Activated CD8-positive, alpha-beta T cell treated with anti-CD3 and anti-CD28 coated beads for 36 hours (primary cell): ENCODE measurements at regions not wholly inside any gene's neighbourhood (a gene's known extent, or its start where the extent isn't known, plus 50 kb on each side); places are given as distances from the start of the nearest gene placed in this dataset.

Source experiments
- ATAC-seq: fragments of 200-7000 bp; cut with Tn5 transposase; one replicate; pipeline ENCODE4 v1.10.0; 2021; ENCODE audit warnings: mild to moderate bottlenecking, moderate library complexity
- CTCF ChIA-PET: fragments of 350-600 bp; sonication (Branson Sonifier 250); formaldehyde crosslinking; loops from one replicate; lab custom pipeline; 2021; ENCODE audit warnings: antibody characterized with exemption; lab: Charles Lee
- POLR2A ChIA-PET: fragments of 350-600 bp; sonication (Branson Sonifier 250); formaldehyde crosslinking; loops from one replicate; lab custom pipeline; 2021; ENCODE audit warnings: antibody characterized with exemption; lab: Charles Lee
- DNase-seq: peaks from one replicate; pipeline ENCODE4 v3.0.0-alpha.2; 2020
- H3K27ac Mint-ChIP-seq: one replicate; pipeline ENCODE4 v1.8.0; 2021; ENCODE audit warnings: mild to moderate bottlenecking, mixed read lengths
- H3K27me3 Mint-ChIP-seq: one replicate; pipeline ENCODE4 v1.8.0; 2021; ENCODE audit warnings: mixed read lengths
- H3K36me3 Mint-ChIP-seq: one replicate; pipeline ENCODE4 v1.8.0; 2021; ENCODE audit warnings: low read depth, mixed read lengths
- H3K4me1 Mint-ChIP-seq: one replicate; pipeline ENCODE4 v1.8.0; 2021; ENCODE audit warnings: low read depth, mixed read lengths
- H3K4me3 Mint-ChIP-seq: one replicate; pipeline ENCODE4 v1.8.0; 2021; ENCODE audit warnings: mild to moderate bottlenecking, moderate library complexity, mixed read lengths
- H3K9me3 Mint-ChIP-seq: one replicate; pipeline ENCODE4 v1.8.0; 2021; ENCODE audit warnings: mixed read lengths
- CTCF ChIP-seq: fragments of 200-600 bp; IDR thresholded peaks from one replicate; pipeline ENCODE4 v1.8.0; 2022; ENCODE audit warnings: antibody characterized with exemption, mild to moderate bottlenecking
- intact Hi-C: fragments of 100-400 bp; cut with micrococcal nuclease; formaldehyde crosslinking; loops from one replicate; pipeline ENCODE4 v1.10.0; 2022

- no peaks in the 10 kb centered on the region for H3K36me3 Mint-ChIP-seq
- H3K27me3 Mint-ChIP-seq = no peaks in the 10 kb centered on the region
- H3K4me1 Mint-ChIP-seq = no peaks in the 10 kb centered on the region
- no peak overlapping the region for H3K27ac Mint-ChIP-seq
- intact Hi-C loops = no loop called here
- H3K9me3 Mint-ChIP-seq = peaks cover 12% of the 10 kb centered on the region
- no peak for TF ChIP-seq CTCF
- ATAC-seq (no peak), DNase-seq (peak; percentile 2)
- ChIA-PET POLR2A (no interaction called here), CTCF (no interaction called here)
- no peak overlapping the region for H3K4me3 Mint-ChIP-seq
Measured at GRCh38 chr15:23514484-23514883, 51.0 kb upstream of the MKRN3 start.

- no peak for TF ChIP-seq CTCF
- DNase-seq = no peak
- intact Hi-C loops = no loop called here
- Mint-ChIP-seq H3K27me3 (no peaks in the 10 kb centered on the region), H3K4me3 (no peak overlapping the region), H3K36me3 (no peaks in the 10 kb centered on the region), H3K9me3 (peaks cover 11% of the 10 kb centered on the region), H3K27ac (no peak overlapping the region), H3K4me1 (no peaks in the 10 kb centered on the region)
- CTCF ChIA-PET = interaction anchor here (1.7 kb wide), 1 partner anchor 9 kb away, joined by 8 read pairs; no protein-coding TSS in a partner anchor
- POLR2A ChIA-PET = no interaction called here
- no peak for ATAC-seq
Measured at GRCh38 chr15:23506762-23507161, 58.7 kb upstream of the MKRN3 start.

GRCh38 chr15:23503980-23504379 lies 56.9 kb upstream of the GOLGA6L2 start:
- H3K9me3 Mint-ChIP-seq = no peaks in the 10 kb centered on the region
- POLR2A ChIA-PET = no interaction called here
- H3K4me1 Mint-ChIP-seq = no peaks in the 10 kb centered on the region
- no peaks in the 10 kb centered on the region for H3K36me3 Mint-ChIP-seq
- ATAC-seq (no peak), DNase-seq (no peak)
- no peak overlapping the region for H3K4me3 Mint-ChIP-seq
- H3K27ac Mint-ChIP-seq = no peak overlapping the region
- H3K27me3 Mint-ChIP-seq = peaks cover 2% of the 10 kb centered on the region
- no peak for TF ChIP-seq CTCF
- intact Hi-C loops = no loop called here
- CTCF ChIA-PET = interaction anchor here (1.0 kb wide), 1 partner anchor 28 kb away, joined by 4 read pairs; no protein-coding TSS in a partner anchor

- Mint-ChIP-seq H3K36me3 (no peaks in the 10 kb centered on the region), H3K4me3 (no peak overlapping the region), H3K4me1 (no peaks in the 10 kb centered on the region), H3K27me3 (peaks cover 2% of the 10 kb centered on the region), H3K9me3 (no peaks in the 10 kb centered on the region), H3K27ac (no peak overlapping the region)
- ATAC-seq (peak; percentile 27), DNase-seq (no peak)
- intact Hi-C loops = no loop called here
- CTCF ChIA-PET = interaction anchor here (1.0 kb wide), 1 partner anchor 28 kb away, joined by 4 read pairs; no protein-coding TSS in a partner anchor
- POLR2A ChIA-PET = no interaction called here
- no peak for TF ChIP-seq CTCF
Measured at GRCh38 chr15:23503576-23503975, 56.5 kb upstream of the GOLGA6L2 start.

GRCh38 chr15:23497710-23498111 lies 50.7 kb upstream of the GOLGA6L2 start:
- Mint-ChIP-seq H3K4me1 (no peaks in the 10 kb centered on the region), H3K4me3 (no peak overlapping the region), H3K36me3 (no peaks in the 10 kb centered on the region), H3K27ac (no peak overlapping the region), H3K9me3 (no peaks in the 10 kb centered on the region), H3K27me3 (peaks cover 2% of the 10 kb centered on the region)
- TF ChIP-seq CTCF = peak; percentile 31
- no peak for ATAC-seq
- POLR2A ChIA-PET = no interaction called here
- intact Hi-C loops = no loop called here
- CTCF ChIA-PET = interaction anchor here (0.7 to 1.9 kb wide), 10 partner anchors 9 to 113 kb away, joined by 3 to 8 read pairs (median 4); no protein-coding TSS in a partner anchor
- peak; percentile 11 for DNase-seq
